GM03348 (cell line): ENCODE measurements at regions not wholly inside any gene's neighbourhood (a gene's known extent, or its start where the extent isn't known, plus 50 kb on each side); places are given as distances from the start of the nearest gene placed in this dataset.
"Not testable (repeated sequence)": the region's sequence is repeated elsewhere in the genome, so short reads cannot be mapped to it uniquely, and the experiment has no call there.

Experiments
- DNase-seq: peaks from one replicate; pipeline ENCODE4 v3.0.0; 2012; ENCODE audit warnings: low spot score

DNA sequence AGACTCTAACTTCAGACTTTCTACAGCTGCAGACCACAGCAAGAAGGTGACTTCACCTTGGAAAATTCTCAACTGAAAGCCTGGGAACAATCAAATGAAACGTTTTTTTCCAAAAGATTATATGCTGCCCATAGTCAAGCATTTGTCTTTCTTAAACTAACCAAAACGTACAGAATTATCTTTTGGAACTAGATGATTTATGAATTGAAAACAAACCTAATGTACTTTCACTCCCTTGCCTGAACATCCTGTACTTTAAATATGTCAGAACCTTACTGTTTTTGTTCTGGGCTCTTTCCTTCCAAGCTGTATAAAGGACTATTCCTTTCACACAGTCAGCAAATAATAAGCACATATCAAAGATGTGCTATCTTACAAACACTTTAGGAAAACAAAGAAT, 62.4 kb upstream of the TNFAIP3 start:
- DNase-seq, result no peak

DNA sequence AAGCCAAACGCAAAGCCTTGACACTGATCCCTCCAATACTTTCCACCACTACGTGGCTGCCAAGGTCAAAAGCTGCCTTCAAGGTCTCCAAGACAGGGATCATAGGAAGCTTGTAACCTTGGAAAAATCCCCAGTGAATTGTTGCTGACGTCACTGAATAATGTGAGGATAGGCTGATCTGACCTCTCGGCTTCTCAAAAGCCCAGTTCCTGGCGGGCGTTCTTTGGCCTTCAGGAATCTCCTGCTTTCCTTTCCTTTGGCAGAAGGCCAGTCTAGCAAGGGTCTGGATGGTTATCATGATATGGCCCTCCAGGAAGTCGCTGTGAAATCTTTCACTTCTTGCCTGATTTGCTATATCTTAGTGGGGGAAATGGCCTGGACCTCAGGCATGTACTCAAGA, 61.4 kb upstream of the TNFAIP3 start:
- no peak for DNase-seq

DNA sequence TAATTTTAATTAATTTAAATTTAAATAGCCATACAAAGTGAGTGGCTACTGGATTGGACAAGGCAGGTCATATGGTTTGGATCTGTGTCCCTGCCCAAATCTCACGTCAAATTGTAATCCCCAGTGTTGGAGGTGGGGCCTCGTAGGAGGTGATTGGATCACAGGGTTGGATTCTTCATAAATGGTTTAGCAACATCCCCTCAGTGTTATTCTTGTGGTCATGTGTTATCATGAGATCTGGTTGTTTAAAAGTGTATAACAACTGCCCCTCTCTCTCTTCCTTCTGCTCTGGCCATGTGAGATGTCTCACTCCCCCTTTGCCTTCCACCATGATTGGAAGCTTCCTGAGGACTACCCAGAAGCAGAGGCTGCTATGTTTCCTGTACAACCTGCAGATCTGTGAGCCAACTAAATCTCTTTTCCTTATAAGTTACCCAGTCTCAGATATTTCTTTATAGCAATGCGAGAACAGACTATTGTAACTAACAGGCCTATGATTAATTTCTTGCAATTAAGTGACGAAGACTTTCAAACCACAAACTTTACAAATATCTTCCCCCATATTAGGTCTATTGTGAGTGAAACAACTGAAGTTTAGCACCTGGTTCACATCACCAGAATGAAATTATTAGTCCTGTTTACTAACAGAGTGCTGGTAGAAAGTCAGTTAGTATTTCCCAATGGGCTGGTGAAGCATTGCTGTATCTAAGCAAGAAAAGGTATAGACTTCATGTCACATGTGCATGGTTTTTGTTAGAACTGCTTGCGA, 60.0 kb upstream of the TNFAIP3 start:
- DNase-seq, result no peak

DNA sequence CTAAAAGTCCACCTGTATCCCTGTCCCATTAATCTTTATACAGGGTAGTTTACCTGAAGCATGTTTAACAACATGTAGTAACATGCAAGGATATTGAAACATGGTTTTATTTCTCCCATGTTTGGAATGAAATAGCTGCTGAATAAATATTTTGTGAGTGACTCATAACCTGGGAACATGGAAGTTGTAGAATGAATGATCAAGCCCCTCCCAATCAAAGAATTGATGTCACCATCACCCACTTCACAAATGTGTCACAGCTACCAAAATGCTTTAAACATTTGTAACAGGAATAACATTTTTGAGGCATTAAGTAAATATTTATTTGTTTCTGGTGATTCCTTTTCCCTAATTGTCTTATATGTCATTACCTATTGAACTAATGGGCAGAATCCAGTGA, 58.9 kb upstream of the TNFAIP3 start:
- peak; percentile 50 for DNase-seq

DNA sequence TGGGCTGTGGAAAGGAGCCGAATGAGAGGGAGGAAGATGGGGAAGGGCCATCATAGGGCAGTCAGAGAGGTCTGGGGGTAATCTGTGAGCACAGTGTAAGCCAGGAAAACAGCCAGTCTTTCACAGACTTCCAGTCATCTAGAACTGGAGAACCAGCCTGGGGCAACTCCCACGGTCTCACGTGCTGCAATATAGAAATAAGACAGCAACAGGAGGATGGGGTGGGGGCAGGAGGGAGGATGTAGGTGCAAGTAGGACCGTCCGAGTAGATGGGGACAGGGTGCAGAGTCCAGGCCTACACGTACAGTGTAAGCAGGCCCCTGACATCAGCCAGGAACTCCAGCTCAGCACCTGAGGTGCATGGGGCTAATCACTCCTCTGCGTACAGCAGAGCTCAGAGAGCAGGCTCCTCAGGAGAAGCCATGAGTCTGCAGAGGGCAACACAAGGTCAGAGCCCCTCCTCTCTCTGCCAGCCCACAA, 58.2 kb upstream of the TNFAIP3 start:
- DNase-seq, result no peak

DNA sequence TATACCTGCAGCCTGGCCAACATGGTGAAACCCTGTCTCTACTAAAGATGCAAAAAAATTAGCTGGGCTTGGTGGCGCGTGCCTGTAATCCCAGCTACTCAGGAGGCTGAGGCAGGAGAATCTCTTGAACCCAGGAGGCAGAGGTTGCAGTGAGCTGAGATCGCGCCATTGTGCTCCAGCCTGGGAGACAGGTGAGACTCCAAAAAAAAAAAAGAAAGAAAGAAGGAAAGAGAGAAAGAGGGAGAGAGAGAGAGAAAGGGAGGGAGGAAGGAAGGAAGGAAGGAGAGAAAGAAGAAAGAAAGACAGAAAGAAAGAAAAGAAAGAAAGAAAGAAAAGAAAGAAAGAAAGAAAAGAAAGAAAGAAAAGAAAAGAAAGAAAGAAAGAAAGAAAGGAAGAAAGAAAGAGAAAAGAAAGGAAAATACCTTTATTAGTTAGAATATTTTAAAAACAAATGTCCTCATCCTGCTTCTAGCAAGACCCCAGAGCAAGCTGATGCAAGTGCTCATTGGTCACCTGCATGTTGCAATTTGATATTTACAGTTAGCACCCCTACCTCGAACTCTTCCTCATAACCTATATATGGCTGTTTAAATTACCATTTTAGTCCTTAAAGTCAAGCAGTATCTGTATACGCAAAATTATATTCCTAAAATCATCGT, 57.0 kb upstream of the TNFAIP3 start:
- not testable (repeated sequence) for DNase-seq

DNA sequence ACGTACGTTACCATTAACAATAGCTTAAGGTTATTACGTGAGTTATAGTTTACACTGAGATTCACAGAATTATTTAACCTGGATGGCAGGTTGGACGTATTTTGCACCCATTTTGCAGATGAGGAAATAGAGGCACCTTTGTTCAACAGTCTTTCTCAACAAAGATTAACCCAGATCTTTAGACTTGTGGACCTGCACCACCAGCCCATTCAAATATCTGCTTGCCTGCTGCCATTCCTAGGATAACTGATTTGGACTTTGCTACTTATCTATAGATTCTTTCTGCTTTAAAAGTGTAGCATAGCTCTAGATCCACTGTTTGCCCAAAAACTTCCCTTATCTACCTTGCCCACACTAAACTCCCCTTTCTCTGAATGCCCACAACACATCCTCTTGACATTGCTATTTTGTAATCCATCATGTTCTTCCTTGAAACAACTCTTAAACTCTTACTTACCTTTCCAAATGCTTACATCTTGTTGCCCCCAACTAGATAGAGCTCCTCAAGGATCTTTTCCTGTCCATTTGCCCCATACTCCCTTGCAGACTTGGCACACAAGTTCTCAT, 56.4 kb upstream of the TNFAIP3 start:
- no peak for DNase-seq

DNA sequence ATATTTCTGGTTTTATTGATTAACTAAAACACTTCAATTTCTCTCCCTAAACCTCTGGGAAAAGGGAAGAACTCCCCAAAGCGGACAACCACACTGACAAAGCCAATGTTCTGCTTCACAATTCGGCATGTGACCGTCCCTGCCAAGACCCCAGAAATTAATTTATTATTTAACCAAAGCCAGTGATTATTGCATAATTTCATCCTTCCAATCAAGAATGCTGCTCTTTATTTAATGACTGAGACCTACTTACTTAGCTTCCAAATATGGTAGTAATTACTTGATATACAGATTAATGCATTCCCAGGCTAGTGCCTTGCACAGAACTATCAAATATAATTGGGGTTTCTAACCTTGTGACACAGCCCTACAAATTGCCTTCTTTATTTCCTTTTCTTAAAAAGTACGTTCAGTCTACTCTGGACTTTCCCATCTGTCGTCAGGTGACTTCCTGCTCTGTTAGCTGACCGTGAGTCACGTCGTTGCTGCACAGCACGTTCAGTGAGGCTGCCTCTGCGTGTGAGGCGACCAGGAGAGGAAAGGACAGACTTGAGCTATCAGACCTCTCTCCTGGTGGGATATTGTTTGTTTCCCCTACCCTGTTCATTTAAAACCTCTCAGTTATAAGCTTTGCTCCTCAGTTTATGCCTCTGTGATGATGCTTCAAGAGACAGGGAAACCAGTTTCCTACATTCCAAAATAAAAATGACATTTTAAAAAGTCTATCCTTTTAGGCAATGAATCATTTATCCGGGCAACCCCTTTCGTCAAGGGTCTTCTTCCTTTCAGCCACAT, 55.7 kb upstream of the TNFAIP3 start:
- peak; percentile 73 for DNase-seq

DNA sequence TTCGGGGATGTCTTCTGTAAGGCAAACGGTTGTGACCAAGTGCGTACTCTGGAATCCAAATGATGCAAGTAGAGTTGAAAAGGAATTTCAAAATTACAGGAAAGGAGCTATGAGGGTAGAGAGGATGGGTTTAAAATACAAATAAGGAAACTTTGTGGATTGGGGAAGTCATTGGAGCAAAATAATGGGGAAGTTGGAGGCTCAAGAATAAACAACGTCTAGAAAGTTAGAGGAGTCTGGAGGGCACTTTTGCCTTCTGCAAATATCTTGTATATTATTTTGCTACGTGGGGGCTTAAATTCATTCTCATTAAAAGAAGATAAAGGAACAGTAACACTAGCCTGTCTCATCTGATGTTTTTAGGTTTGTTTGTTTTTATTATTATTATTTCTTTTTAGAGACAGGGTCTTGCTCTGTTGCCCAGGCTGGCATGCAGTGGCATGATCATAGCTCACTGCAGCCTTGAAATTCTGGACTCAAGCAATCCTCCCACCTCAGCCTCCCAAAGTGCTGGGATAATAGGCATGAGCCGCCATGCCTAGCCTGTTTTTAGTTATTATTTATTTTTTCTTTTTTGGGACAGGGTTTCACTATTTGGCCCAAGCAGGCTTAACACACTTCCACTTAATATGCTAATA, 55.0 kb upstream of the TNFAIP3 start:
- DNase-seq, result no peak

DNA sequence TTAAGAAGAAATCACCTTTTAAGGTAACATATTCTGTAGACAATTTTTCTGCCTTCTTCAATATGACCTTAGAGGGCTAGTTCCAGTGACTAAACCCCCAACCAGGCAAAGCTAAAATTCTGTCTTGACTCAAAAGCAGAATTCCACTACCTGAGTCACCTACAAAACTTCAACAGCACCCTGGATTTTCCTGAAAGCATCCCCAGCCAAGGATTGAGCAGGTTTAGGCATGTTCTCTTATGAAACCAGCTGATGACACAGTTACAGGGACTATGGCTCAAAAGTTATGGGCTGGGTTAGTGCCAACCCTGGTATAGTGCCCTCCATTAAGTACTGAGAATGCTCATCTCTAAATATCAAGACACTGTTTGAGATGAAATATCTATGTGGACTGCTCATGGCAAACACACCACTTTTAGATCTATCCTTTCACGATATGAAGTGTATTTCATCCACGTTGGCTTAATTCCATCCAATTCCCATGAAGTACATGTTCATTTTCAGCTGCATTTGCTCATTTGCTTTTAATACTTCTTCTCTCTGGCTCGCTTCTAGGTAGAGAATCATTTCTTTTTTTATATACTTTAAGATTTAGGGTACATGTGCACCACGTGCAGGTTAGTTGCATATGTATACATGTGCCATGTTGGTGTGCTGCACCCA, 53.6 kb upstream of the TNFAIP3 start:
- no peak for DNase-seq

DNA sequence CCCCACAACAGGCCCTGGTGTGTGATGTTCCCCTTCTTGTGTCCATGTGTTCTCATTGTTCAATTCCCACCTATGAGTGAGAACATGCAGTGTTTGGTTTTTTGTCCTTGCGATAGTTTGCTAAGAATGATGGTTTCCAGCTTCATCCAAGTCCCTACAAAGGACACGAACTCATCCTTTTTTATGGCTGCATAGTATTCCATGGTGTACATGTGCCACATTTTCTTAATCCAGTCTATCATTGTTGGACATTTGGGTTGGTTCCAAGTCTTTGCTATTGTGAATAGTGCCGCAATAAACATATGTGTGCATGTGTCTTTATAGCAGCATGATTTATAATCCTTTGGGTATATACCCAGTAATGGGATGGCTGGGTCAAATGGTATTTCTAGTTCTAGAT, 53.0 kb upstream of the TNFAIP3 start:
- not testable (repeated sequence) for DNase-seq

DNA sequence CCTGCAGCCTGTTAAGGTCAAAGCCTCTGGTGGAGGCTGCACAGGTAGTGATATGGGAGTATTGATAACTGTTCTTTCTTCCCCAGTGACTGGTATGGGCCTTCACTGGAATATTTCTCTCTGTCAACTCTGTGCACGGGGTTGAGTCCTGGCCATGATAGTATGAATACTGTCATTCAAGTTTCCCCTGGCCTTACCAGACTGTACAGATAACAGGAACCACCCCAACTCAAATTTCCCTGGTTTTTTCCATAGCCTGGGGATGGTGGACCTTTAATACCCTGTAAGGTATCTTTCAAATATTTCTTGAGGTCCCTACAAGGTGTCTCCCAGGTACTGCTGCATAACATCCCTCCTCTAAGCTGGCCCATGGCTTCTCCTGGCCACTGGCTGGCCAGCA, 51.4 kb upstream of the TNFAIP3 start:
- no peak for DNase-seq

DNA sequence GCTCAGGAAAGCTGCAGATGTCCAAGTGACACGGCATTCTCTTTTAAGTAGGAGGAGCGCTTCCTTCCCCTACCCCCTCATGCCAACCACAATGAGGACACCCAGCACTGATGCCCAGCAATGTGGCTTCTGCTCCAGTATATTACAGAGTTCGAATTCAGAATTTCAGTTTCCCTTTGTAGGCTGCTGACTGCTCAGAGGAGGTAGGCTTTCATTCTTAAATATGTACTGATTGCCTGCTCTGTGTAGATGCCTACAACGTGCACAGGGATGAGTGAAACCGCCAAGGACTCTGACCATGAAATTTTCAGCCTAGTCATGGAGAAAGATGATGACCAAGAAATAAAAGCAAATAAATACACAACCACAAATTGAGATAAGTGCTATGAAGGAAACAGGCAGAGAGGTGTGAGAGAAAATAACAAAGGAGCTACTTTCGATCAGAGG, 50.9 kb upstream of the TNFAIP3 start:
- no peak for DNase-seq

DNA sequence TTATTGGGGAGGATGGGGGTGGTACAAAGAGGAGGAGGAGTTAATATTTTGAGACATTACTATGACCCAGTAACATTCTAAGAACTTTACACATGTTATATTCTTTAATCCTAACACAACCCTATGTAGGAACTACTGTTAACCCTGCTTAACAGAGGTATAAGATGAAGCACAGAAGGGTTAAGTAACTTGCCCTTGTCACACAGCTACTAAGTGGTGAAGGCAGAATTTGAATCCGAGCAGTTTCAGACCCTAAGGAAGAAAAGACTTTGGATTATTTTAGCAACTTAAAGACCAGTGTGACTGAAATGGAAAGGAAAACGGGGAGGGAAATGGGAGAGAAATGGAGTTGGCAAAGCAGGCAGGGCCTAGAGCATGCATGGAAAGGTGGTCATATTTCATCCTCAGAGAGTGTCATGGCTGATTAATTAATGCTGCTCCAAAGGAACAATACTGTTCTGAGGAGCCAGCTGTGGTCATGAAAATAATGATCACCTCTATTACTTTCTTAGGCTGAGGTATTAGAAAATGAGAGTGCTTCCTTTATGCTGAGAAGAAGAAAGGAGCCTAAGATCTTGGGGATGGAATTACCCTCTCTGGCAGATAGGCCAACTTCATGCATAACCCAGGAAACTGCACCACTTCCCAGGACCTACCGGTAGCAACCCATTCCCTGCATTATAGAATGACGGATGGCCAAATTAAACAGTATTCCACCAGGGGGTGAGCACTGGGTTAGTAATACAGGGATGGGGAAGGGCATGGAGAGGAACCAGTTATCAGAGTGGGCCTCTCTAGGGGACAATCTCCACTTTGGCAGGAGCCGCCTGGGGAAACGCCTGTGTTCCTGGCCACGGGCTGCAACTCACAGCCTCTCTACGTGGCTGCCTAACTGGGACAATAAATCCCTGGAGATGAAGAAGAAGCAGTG, 50.1 kb upstream of the TNFAIP3 start:
- no peak for DNase-seq
